NCI-H82 (cell line): ENCODE measurements at regions not wholly inside any gene's neighbourhood (a gene's known extent, or its start where the extent isn't known, plus 50 kb on each side); places are given as distances from the start of the nearest gene placed in this dataset.

Source experiments
- DNase-seq: peaks from one replicate; lab custom pipeline; 2025; lab: John Stamatoyannopoulos, UW

GRCh38 chr5:56545016-56545415 lies 270.3 kb upstream of the MAP3K1 start:
- DNase-seq: no peak

GRCh38 chr5:56543441-56544388 lies 271.6 kb upstream of the MAP3K1 start:
- DNase-seq: no peak

- DNase-seq: no peak
These were observed 275.1 kb upstream of the MAP3K1 start for GRCh38 chr5:56540266-56540665.

- DNase-seq: no peak
These were observed 276.8 kb upstream of the MAP3K1 start for GRCh38 chr5:56538580-56538979.

- DNase-seq: no peak
These were observed 280.0 kb upstream of the MAP3K1 start for GRCh38 chr5:56535347-56535746.

GRCh38 chr5:56534102-56534829 lies 281.1 kb upstream of the MAP3K1 start:
- DNase-seq: no peak

GRCh38 chr5:56532466-56532865 lies 282.9 kb upstream of the MAP3K1 start:
- DNase-seq: no peak

- no peak for DNase-seq
These were observed 284.7 kb upstream of the MAP3K1 start for GRCh38 chr5:56530626-56531138.

- DNase-seq: no peak
These were observed 285.5 kb upstream of the MAP3K1 start for GRCh38 chr5:56529666-56530430.

- DNase-seq: no peak
These were observed 288.2 kb upstream of the MAP3K1 start for GRCh38 chr5:56527174-56527573.

GRCh38 chr5:56525113-56525512 lies 290.2 kb upstream of the MAP3K1 start:
- no peak for DNase-seq

GRCh38 chr5:56523790-56524575 lies 290.9 kb upstream of the ANKRD55 start:
- DNase-seq: no peak

GRCh38 chr5:56522960-56523359 lies 289.8 kb upstream of the ANKRD55 start:
- DNase-seq: no peak

- no peak for DNase-seq
These were observed 289.0 kb upstream of the ANKRD55 start for GRCh38 chr5:56522169-56522568.

- no peak for DNase-seq
These were observed 288.0 kb upstream of the ANKRD55 start for GRCh38 chr5:56520986-56521730.

GRCh38 chr5:56518820-56519219 lies 285.7 kb upstream of the ANKRD55 start:
- DNase-seq: no peak

- peak; percentile 87 for DNase-seq
These were observed 283.9 kb upstream of the ANKRD55 start for GRCh38 chr5:56517011-56517416.

GRCh38 chr5:56516441-56516840 lies 283.3 kb upstream of the ANKRD55 start:
- peak; percentile 97 for DNase-seq

- DNase-seq: peak; percentile 60
These were observed 282.9 kb upstream of the ANKRD55 start for GRCh38 chr5:56516035-56516434.

- DNase-seq: peak; percentile 80
These were observed 281.9 kb upstream of the ANKRD55 start for GRCh38 chr5:56515011-56515410.

- DNase-seq: peak; percentile 3
These were observed 281.1 kb upstream of the ANKRD55 start for GRCh38 chr5:56514245-56514644.
